ENCODE measurements at regions not wholly inside any gene's neighbourhood (a gene's known extent, or its start where the extent isn't known, plus 50 kb on each side); places are given as distances from the start of the nearest gene placed in this dataset.

DNA sequence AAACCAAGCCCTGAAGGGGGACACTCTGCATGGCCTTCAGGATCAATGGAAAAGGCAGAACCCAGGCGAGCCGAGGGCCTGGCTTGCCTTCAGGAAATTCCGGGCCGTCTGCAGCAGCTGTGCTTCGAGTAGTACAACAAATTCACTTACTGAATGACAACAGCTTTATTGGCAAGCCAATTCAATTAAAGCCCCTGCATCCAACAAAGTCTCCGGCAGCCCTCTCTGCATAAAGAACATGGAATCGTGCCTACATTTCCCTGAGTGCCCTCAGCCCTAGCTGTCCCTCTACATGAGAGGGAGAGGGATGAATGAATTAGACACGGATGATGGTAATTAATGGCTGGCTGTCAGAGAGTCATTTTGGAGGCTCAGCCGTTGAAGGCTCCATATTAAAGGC lies 189.0 kb downstream of the BCL11A start:
- Histone ChIP-seq H3K27me3 (ENCODE audit: control insufficient read depth in 1 of 2, insufficient read depth in 2 of 2, low read length in 2 of 2) (peaks cover 0 to 2% of the 10 kb centered on the region in 2 experiments), H3K36me3 (ENCODE audit: insufficient read depth, low read length) (no peaks in the 10 kb centered on the region), H3K4me3 (ENCODE audit: low read length) (no peak overlapping the region), H3K9me3 (ENCODE audit: control insufficient read depth in 1 of 2, insufficient read depth in 1 of 2, low read length in 2 of 2) (peaks cover 0 to 3% of the 10 kb centered on the region in 2 experiments), H3K4me1 (ENCODE audit: insufficient read depth, low read length) (no peaks in the 10 kb centered on the region), H3K27ac (ENCODE audit: low read depth in 1 of 2, low read length in 2 of 2) (no peak overlapping the region)
- Mint-ChIP-seq H3K4me1 (ENCODE audit: low read depth) (peaks cover 4% of the 10 kb centered on the region), H3K36me3 (ENCODE audit: low read depth) (no peaks in the 10 kb centered on the region), H3K4me3 (no peak overlapping the region), H3K9me3 (no peaks in the 10 kb centered on the region), H3K27me3 (no peaks in the 10 kb centered on the region), H3K27ac (no peak overlapping the region)
- no peak for ATAC-seq (ENCODE audit: poor library complexity)
- TF ChIP-seq, protein P1, sequence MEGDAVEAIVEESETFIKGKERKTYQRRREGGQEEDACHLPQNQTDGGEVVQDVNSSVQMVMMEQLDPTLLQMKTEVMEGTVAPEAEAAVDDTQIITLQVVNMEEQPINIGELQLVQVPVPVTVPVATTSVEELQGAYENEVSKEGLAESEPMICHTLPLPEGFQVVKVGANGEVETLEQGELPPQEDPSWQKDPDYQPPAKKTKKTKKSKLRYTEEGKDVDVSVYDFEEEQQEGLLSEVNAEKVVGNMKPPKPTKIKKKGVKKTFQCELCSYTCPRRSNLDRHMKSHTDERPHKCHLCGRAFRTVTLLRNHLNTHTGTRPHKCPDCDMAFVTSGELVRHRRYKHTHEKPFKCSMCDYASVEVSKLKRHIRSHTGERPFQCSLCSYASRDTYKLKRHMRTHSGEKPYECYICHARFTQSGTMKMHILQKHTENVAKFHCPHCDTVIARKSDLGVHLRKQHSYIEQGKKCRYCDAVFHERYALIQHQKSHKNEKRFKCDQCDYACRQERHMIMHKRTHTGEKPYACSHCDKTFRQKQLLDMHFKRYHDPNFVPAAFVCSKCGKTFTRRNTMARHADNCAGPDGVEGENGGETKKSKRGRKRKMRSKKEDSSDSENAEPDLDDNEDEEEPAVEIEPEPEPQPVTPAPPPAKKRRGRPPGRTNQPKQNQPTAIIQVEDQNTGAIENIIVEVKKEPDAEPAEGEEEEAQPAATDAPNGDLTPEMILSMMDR (IDR thresholded peaks at IDR 0.05), result no peak
- intact Hi-C loops (cut with DNase I, micrococcal nuclease), result no loop called here
- CTCF ChIA-PET, result no interaction called here
- DNase-seq, result no peak
- POLR2A ChIA-PET, result no interaction called here

DNA sequence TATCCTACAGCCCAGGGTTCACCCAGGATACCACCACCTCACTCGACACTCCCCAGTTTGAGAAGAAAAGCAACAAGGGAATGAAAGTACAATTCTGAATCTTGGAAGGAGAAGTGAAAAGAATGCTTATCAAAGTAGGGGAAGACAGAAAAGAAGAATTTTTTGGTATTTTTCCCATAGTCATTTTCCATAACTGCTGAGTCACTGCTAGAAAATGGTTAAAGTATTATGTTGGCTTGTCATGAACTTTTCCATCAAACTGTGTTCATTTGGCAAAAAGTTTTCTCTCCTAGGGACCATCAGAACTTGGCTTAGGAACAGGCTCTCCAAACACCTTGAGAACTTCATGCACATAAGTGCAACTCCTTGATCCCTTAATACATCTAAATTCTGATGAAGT lies 192.0 kb downstream of the BCL11A start:
- CTCF ChIA-PET, result no interaction called here
- intact Hi-C loops (cut with DNase I, micrococcal nuclease), result no loop called here
- H3K27ac ChIP-seq (ENCODE audit: low read depth in 1 of 2, low read length in 2 of 2), result no peak overlapping the region
- H3K27me3 ChIP-seq (ENCODE audit: control insufficient read depth in 1 of 2, insufficient read depth in 2 of 2, low read length in 2 of 2), result peaks cover 0 to 2% of the 10 kb centered on the region in 2 experiments
- POLR2A ChIA-PET, result no interaction called here
- Mint-ChIP-seq H3K4me3 (no peak overlapping the region), H3K27ac (no peak overlapping the region), H3K9me3 (no peaks in the 10 kb centered on the region), H3K27me3 (no peaks in the 10 kb centered on the region), H3K4me1 (ENCODE audit: low read depth) (peaks cover 6% of the 10 kb centered on the region), H3K36me3 (ENCODE audit: low read depth) (no peaks in the 10 kb centered on the region)
- TF ChIP-seq, protein P1 (IDR thresholded peaks at IDR 0.05), result no peak
- H3K4me1 ChIP-seq (ENCODE audit: insufficient read depth, low read length), result no peaks in the 10 kb centered on the region
- H3K9me3 ChIP-seq (ENCODE audit: control insufficient read depth in 1 of 2, insufficient read depth in 1 of 2, low read length in 2 of 2), result peaks cover 0 to 3% of the 10 kb centered on the region in 2 experiments
- no peaks in the 10 kb centered on the region for H3K36me3 ChIP-seq (ENCODE audit: insufficient read depth, low read length)
- no peak overlapping the region for H3K4me3 ChIP-seq (ENCODE audit: low read length)
- ATAC-seq (ENCODE audit: poor library complexity) (no peak), DNase-seq (no peak)

DNA sequence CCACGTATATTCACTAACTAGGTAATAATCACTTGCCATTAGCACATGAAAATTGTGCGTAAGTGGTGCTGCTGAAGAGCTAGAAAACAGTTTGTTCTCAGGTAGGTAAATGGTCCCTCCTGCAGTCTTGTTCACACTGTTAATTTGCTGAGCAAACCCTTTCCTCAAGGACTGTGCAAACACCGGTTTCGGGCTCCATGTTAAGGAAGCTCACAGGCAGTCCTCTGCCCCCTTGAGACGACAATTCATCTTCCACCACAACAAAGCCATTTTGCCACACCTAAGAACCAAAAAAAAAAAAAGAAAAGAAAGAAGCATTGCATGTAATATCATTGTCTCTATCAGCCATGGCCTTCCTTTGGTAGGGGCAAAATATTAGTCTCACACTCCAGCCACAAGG lies 193.9 kb downstream of the BCL11A start:
- Mint-ChIP-seq H3K9me3 (no peaks in the 10 kb centered on the region), H3K4me1 (ENCODE audit: low read depth) (peaks cover 16% of the 10 kb centered on the region), H3K4me3 (no peak overlapping the region), H3K36me3 (ENCODE audit: low read depth) (no peaks in the 10 kb centered on the region), H3K27me3 (no peaks in the 10 kb centered on the region), H3K27ac (no peak overlapping the region)
- H3K4me3 ChIP-seq (ENCODE audit: low read length), result no peak overlapping the region
- intact Hi-C loops (cut with DNase I, micrococcal nuclease), result no loop called here
- H3K4me1 ChIP-seq (ENCODE audit: insufficient read depth, low read length), result no peaks in the 10 kb centered on the region
- no peak overlapping the region for H3K27ac ChIP-seq (ENCODE audit: low read depth in 1 of 2, low read length in 2 of 2)
- H3K36me3 ChIP-seq (ENCODE audit: insufficient read depth, low read length), result no peaks in the 10 kb centered on the region
- H3K9me3 ChIP-seq (ENCODE audit: control insufficient read depth in 1 of 2, insufficient read depth in 1 of 2, low read length in 2 of 2), result peaks cover 0 to 3% of the 10 kb centered on the region in 2 experiments
- ChIA-PET CTCF (no interaction called here), POLR2A (no interaction called here)
- ATAC-seq (ENCODE audit: poor library complexity), result no peak
- TF ChIP-seq, protein P1 (IDR thresholded peaks at IDR 0.05), result no peak
- no peaks in the 10 kb centered on the region for H3K27me3 ChIP-seq (ENCODE audit: control insufficient read depth in 1 of 2, insufficient read depth in 2 of 2, low read length in 2 of 2)
- DNase-seq, result no peak

All from CD4-positive, alpha-beta T cell (primary cell).